D721Med (cell line): ENCODE measurements at regions not wholly inside any gene's neighbourhood (a gene's known extent, or its start where the extent isn't known, plus 50 kb on each side); places are given as distances from the start of the nearest gene placed in this dataset.

Source experiments
- DNase-seq: peaks from one replicate; pipeline ENCODE4 v3.0.0; 2011; ENCODE audit warnings: low spot score; ENCODE audit not compliant: insufficient read length
- FAIRE-seq: peaks from 2 replicates; lab custom pipeline; 2011; peaks lifted over from hg19 to GRCh38; lab: Jason Lieb, UNC
- TF ChIP-seq, protein P1 (sequence below): IDR thresholded peaks from 2 replicates; pipeline ENCODE4 v1.5.1; 2012; ENCODE audit warnings: mild to moderate bottlenecking, control low read depth; ENCODE audit not compliant: insufficient read depth; ENCODE audit errors: missing control alignments

DNA sequence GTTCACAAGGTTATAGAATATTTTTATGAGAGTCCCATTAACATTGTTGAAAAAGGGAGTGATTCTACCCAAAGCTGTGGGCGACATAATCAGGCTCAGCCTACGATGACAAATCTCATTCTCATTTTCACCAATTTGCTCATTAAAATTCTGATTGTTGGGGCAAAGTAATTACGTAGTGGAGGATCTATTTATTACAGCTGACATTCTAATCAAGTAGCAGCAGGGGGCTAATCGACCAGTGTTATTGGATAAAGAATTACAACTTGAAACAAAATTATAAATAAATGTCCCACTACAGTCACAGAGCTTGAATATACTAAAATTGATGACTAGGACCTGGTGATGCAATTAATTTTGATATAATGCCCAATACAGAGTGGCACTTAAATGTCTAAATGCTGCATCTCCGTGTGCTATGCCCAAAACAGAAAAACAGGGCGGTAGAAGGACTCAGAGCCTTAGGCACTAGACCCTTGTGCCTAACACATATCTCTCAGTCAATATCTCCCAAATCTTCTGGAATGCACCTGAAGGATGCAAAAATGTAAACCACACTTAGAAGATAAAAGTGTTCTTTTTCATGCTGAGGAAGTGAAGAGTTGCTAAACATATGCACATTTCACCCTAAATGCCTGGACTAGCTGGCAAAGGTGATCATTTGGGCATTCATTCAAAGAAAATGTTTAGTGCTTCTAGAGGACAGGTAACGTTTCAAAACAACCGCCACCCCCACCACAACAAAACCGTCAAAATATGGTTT is 88.3 kb downstream of the CD24 start:
- FAIRE-seq (no peak), DNase-seq (no peak)
- TF ChIP-seq, protein P1, sequence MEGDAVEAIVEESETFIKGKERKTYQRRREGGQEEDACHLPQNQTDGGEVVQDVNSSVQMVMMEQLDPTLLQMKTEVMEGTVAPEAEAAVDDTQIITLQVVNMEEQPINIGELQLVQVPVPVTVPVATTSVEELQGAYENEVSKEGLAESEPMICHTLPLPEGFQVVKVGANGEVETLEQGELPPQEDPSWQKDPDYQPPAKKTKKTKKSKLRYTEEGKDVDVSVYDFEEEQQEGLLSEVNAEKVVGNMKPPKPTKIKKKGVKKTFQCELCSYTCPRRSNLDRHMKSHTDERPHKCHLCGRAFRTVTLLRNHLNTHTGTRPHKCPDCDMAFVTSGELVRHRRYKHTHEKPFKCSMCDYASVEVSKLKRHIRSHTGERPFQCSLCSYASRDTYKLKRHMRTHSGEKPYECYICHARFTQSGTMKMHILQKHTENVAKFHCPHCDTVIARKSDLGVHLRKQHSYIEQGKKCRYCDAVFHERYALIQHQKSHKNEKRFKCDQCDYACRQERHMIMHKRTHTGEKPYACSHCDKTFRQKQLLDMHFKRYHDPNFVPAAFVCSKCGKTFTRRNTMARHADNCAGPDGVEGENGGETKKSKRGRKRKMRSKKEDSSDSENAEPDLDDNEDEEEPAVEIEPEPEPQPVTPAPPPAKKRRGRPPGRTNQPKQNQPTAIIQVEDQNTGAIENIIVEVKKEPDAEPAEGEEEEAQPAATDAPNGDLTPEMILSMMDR, result no peak

DNA sequence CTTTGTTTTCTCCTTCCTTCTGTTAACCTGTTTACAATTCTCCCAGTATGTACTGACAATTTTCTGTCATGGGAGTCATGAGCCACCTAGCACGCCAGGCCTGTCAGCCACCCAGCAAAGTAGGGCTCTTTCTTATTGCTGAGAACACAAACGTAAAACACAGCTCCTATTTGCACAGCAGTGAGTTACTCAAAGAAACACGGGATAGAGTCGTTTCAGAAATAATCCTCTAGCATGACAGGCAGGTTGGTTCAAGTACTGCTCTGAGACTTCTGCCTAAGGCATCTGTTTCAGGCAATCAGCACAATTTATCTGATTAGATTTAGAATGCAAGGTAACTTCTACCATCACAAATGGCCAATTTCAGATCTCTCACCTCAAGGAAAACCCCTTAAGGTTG is 88.8 kb downstream of the CD24 start:
- FAIRE-seq, result no peak
- DNase-seq, result no peak

DNA sequence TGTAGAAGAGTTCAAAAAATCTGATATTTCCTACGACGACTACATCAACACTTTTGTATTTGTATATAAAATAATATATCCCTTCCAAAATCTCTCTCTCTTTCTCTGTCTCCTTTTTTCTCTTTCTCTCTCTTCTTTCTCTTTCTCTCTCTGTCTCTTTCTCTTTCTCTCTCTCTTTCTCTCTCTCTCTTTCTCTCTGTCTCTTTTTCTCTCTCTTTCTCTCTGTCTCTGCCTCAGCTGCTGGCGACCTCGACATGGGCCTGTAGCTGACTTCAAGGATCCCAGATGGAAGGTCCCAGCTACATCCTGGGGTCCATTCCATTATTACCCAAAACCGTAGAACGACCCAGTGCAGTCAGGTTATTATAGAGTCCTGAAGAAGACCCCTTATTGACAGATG is 90.0 kb downstream of the CD24 start:
- FAIRE-seq, result no peak
- TF ChIP-seq, protein P1, result no peak
- no peak for DNase-seq

More for the DNA sequence above, 88.8 kb downstream of the CD24 start:
- TF ChIP-seq, protein P1, result no peak

DNA sequence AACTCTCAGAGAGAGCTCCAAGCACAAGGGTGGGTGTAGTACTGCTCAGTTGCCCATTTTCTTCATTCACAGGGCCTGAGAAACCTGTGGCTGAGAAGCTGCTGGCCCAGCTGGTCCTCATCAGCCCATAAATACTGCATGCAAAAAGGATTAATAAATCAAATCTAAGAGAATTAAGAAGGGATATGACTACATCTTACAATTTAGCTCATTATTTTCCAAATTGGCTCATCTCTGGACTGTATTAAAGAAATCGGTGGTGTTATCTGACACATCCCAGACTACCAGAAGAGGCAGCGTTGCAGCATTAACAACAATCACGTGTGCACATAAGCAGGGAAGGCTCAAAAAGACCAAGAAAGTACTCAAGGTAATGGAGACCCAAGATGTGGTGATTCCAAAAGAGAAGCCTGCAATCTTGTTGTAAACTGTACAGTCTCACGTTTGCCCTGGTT is 90.7 kb downstream of the CD24 start:
- DNase-seq (no peak), FAIRE-seq (no peak)
- TF ChIP-seq, protein P1, result peak; percentile 2

DNA sequence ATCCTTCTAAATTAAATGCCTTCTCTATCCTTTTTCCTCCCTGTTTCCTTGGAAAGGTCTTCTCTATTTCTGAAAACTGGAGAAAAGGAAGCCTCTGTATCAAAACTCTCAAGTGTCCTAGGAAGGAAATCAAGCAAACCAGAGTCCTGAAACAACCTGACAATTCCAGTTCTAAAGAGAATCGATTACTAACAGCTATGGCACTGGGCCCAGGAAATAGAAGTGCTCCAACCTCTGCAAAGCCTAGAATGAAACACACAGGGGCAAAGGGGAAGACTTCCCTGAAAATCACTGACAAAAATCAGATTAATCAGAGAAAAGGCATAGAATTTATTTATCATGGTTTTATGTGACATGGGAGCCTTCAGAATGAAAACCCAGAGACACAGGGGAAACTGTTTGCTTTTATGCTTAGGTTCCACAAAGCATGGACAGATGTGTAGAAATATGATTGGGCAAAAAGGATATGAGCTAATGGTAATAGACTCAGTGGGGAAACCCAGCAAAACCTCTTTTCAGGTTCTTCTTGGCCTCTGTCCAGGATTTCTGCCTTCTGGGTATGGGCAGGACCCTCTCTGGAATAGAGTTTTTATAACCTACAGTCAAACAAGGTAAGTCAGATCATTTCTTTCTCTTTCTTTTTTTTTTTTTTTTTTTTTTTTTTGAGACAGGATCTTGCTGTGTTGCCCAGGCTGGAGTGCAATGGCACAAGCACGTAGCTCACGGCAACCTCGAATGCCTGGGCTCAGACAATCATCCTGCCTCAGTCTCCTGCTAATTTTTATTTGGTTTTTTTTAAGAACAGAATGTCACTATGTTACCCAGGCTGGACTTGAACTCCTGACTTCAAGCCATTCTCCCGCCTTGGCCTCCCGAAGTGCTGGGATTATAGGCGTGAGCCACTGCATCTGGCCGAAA is 91.7 kb downstream of the CD24 start:
- no peak for DNase-seq
- FAIRE-seq, result no peak
- TF ChIP-seq, protein P1, result no peak

DNA sequence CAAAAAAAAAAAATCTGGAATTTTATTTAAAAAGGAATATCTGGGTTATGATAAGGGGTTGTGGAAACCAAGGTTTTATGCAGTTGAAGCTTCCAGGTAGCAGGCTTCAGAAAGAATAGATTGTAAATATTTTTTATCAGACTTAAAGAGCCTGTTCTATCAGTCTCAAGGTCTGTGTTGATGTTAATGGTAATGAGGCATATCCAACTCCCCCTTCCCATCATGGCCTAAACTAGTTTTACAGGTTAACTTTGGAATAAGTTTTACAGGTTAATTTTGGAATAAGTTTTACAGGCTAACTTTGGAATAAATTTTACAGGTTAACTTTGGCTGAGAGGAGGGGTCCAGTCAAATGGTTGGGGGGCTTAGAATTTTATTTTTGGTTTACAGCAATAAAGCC is 92.4 kb downstream of the CD24 start:
- FAIRE-seq, result no peak
- no peak for DNase-seq
- TF ChIP-seq, protein P1, result no peak
